22Rv1 (cell line): ENCODE measurements at regions not wholly inside any gene's neighbourhood (a gene's known extent, or its start where the extent isn't known, plus 50 kb on each side); places are given as distances from the start of the nearest gene placed in this dataset.

Source experiments
- CTCF ChIP-seq: fragments of 450-650 bp; IDR thresholded peaks from 2 replicates; pipeline ENCODE4 v1.5.1; 2017; ENCODE audit warnings: mild to moderate bottlenecking
- ZFX ChIP-seq: fragments of 450-650 bp; IDR thresholded peaks from 2 replicates; pipeline ENCODE4 v1.6.1; 2017; ENCODE audit warnings: antibody characterized with exemption, borderline replicate concordance

GRCh38 chr12:115407723-115408122 lies 723.7 kb upstream of the TBX3 start:
- TF ChIP-seq CTCF: no peak
- no peak for TF ChIP-seq ZFX
